8988T (cell line): ENCODE measurements at regions not wholly inside any gene's neighbourhood (a gene's known extent, or its start where the extent isn't known, plus 50 kb on each side); places are given as distances from the start of the nearest gene placed in this dataset.
A peak's percentile ranks its signal among the peaks of the same experiment; 100 is the strongest.

Experiments
- DNase-seq: peaks from one replicate; pipeline ENCODE4 v3.0.0; 2011

DNA sequence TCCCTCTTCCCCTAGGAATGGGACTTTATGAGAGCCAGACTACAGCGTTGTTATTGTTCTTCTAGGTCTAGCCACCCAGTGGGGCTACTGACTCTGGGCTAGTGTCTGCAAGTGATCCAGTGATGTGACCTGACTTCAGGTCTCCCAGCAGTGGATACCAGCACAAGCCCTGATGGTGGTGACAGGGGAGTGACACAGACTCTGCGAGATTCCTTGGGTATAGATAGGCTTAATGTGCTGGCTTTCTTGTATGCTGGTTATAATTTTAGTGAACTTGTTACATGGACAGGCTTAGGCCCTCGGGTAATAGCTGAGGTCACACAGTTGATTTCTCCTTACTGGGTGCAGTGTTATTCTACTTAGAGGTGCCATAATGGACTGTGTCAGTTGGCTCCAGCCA, 106.9 kb downstream of the TBC1D30 start:
- DNase-seq, result no peak

GRCh38 chr12:64931981-64932380, 107.5 kb downstream of the TBC1D30 start:
- DNase-seq, result no peak

- DNase-seq, result no peak
Measured at GRCh38 chr12:64933791-64934190, 109.3 kb downstream of the TBC1D30 start.

GRCh38 chr12:64937452-64937851, 113.0 kb downstream of the TBC1D30 start:
- no peak for DNase-seq

- no peak for DNase-seq
Measured at GRCh38 chr12:64938179-64938578, 113.7 kb downstream of the TBC1D30 start.

DNA sequence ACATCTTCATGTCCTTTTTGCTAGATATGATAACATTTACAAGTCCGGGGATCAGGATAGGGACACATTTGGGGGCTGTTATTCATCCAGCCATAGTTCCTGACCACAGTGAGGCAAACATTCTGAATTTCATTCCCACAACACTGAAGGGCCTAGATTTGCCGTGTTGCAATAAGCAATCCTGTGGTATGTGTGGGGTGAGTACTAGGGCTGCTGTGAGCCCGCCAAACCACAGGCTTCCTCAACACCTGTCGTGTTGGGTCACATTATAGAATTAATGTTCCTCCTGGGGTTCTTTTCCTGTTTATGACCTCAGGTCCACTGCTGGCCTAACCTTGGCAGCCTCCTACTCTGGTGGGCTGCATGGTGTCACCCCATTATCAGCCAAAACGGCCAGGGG, 119.2 kb downstream of the TBC1D30 start:
- DNase-seq, result no peak

DNA sequence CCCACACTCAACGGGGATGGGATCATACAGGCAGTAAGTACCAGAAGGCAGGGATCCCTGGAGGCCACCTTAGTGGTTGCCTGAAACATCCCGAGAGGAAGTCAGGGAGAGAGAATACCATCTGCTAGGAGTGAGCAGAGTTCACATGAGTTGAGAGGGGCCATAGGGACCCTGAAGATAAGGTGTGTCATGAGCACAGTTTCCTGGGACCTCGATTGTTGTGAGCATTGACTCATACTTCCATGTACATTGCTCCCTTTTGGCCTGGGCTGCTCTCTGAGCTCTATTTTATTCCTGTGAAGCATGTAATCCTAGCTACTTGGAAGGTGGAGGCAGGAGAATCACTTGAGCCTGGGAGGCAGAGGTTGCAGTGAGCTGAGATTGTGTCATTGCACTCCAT, 120.5 kb downstream of the TBC1D30 start:
- no peak for DNase-seq

DNA sequence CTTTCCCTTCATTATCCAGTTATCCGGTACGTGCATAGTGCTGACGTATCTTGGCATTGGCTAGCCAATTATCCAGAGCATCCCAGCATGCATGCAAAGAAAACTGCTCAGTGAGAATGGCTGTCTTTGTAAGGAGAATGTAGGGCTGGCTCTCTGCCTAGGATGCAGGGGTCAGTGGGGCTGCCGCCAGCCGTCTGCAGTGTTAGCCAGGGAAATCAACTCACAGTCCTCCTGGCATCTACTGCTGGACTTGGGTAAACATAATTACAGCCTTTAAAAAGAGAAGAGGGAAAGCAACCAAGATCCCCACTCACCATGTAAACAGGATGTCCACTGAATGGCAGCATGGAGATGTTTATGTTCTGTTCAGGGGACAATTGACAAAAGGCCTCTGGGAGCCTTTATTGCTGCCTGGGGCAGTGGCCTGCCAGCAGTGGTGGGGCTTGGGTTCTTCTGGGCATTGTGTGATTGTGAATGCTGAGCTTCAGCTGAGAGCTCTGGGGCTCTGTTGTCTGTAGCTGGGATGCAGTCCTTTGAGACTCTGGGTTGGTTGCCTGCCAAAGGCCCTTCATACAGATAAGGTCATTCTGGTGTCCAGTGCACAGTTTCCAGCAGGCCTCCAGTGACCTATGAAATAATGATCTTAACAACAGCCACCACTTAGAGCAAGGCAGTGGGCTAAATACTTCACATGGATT, 121.8 kb downstream of the TBC1D30 start:
- no peak for DNase-seq

- DNase-seq, result no peak
Measured at GRCh38 chr12:64950711-64951298, 126.4 kb downstream of the TBC1D30 start.

- no peak for DNase-seq
Measured at GRCh38 chr12:64951944-64952343, 127.5 kb downstream of the TBC1D30 start.

DNA sequence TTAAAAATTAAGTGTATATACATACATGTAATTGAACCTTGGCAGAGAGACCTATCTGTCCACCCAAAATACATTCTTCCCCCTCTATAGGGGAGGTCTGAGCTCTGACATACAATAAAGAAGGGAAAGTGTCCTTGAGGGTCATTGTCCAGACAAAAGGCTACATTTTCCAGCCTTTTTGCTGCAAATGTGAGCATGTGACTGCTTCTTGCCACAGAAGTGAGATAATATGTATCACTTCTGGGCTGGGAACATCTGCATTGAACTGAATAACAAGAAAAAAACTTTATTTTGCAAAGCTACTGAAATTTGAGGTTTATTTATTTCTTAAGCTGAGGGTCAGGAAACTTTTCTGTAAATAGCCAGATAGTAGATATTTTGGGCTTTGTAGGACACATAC, 131.3 kb downstream of the TBC1D30 start:
- no peak for DNase-seq

DNA sequence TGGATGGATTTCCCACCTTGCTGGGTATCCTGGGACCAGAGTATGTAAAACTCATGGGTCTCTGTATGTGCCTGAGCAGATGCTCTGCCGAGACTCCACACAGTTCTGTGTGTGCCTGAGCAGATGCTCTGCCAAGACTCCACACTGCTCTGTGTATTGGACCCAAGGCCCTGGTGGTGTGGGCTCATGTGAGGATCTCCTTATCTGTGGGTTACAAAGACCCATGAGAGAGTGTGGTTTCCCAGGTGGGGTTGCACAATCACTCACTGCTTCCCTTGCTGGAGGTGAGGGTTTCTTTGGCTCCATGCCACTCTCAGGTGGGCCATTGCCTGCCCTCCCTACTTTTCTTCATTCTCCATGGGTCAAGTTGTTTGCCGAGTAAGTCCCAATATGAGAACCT, 141.5 kb downstream of the TBC1D30 start:
- DNase-seq, result no peak

DNA sequence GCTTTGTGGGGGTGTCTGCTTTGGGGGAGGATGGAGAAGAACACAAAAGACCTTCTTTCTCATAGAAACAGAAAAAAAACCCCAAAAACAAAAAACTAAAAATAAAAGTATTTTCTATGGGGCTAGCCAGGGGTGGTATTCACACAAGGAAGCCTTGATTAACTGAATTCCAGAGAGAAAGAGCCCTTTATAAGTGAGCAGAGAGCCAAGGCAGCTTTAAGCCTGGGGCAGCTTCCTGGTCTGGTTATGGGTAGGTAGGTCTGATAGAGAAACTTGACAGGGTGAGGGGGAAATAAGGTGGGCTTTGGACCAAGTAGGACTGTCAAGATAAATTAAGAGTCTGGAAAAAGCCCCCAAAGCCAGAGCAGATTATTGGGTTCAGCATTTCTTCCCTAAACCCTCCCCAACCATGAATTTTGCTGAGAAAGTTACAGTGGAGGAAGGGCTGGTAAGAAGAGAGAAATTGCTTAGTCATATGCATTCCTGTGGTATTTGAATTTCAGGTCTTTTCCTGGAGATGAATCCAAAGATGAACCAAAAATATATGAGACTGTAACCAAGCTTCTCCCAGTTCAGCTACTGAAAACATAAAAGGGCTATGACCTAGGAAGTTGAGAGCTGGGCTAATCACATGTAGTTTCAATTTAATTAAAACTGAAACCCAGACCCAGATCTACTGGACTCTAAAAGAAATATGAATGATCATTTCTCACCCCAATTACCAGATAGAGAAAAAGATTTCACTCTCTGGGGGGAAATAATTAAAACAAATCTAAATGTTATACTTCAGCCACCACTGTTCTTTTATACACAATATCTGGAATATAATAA, 144.8 kb downstream of the TBC1D30 start:
- DNase-seq, result no peak

DNA sequence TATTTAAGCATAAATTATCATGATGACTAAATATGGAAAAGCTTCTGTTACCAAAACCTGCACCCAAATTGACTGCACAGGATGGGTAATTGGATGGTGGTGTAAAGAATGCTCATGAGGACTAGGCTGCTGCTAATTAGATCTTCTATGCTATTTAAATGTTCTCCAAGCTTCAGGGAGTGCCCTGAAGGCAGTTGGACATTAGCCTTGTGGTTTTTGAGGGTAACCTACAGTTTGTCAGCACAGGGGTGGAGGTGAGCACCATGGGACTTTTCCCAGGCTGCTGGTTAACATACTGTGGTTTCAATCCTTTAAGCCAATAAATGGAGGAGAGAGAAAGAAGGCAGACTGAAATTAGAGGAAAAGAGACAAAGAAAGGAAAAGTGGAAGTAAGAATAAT, 145.0 kb downstream of the WIF1 start:
- DNase-seq, result no peak

- DNase-seq, result no peak
Measured at GRCh38 chr12:64983771-64984278, 137.3 kb downstream of the WIF1 start.

DNA sequence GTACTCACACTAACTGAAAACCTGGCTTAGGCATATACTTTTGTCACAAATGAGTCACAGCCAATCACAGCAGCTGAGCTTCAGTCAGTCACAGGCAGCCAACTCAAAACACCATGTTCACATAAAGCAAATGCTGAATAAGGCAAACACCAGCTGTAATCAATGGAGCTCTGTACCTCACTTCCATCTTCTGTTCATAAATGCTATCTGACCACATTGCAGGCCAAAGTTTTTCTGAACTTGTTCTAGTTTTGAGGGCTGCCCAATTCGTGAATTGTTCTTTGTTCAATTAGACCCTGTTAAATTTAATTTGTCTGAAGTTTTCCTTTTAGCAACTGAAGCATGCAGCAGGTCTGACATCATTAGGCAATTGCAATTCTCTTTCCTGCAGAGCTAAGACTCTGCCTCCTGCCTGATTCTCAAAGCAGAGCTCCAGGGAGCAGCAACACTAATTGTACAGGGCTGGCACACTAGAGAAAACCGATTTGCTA, 129.9 kb downstream of the WIF1 start:
- no peak for DNase-seq

DNA sequence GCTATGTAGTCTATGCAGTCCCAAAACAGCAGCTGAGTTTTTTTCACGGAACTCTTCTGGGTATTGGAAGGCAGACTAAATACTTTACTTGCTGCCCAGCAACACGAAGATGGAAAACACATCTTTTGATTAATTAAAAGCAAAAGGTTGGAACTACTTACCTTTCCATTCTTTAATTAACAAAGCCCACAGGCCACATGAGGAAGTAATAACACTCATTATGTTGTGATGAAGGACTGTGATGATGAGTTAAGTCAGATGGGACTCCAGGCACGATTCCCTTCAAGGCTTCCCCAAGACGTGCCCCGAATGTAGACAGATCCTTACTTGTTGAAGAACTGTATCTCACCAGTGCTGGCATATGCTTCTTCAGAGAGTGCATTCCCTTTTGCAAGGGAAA, 129.0 kb downstream of the WIF1 start:
- no peak for DNase-seq

GRCh38 chr12:64992641-64993040, 128.5 kb downstream of the WIF1 start:
- peak; percentile 15 for DNase-seq

DNA sequence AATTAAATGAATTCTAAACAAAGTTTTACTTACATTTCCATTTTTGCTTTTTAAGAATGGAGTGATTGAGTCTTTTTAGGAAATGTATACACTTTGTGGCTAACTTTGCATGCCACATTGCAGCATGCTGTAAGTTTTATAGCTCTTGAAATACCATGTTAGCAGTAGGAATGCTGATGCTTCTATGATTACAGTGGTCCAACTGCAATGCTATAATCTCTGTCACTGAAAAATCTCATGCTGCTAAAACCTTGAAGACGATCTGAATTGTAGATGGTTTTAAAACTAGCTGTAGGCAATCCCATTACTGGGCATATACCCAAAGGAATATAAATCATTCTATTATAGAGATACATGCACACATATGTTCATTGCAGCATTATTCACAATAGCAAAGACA, 127.6 kb downstream of the WIF1 start:
- no peak for DNase-seq

- no peak for DNase-seq
Measured at GRCh38 chr12:64995816-64996215, 125.3 kb downstream of the WIF1 start.

DNA sequence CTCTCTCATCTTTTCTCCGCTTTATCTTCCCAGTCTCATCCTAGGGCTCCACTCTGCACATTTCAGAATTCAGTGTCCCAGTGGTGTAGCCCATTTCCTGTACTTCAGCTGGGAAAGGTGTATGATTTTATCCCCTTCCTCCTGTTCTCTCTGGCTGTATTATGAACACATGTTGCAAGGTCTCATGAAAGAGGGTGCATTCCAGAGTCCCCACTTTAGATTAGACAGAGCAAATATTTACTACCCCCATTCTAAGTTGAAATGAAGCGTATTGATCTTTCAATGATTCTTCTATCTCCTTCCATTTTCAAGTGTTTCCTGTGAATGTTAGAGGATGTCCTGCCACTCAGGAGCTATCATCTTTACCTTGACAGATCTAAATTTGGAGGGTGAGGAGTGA, 123.2 kb downstream of the WIF1 start:
- no peak for DNase-seq

DNA sequence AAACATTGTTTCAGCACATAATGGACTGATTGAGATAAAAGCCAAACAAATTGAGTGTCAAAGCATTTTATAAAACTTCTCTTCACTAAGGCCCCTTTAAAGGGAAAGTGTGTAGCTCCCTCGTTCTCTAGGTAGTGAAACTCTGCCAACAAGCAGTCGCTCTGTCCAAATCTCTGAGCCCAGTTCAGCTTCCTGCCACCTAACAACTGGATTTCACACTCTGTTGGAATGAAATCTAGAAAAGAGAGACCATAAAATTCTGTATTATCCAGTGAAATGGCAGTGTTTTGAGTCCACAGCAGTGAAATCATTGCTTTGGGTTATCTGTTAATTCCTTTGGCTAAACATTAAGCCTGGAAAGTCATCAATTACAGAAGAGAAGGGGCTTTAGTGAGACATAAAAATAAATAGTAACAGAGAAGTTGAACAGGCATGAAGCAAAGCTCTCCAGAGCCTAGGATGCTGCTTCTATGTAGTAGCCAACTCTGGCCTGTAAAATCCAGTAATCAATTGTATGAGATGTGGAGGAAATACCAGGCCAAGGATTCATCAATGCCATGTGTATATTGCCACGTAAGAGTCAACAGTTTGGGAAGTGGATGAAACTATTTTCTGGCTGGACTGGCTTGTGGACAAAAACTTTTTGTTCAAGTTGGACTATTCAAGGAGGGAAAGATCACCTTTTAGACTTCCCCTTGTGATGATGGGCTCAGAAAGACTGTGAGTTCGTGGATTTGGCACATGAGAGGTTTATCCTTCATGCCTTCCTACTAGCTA, 122.5 kb downstream of the WIF1 start:
- DNase-seq, result no peak

GRCh38 chr12:64999148-64999425, 122.0 kb downstream of the WIF1 start:
- no peak for DNase-seq
